ENCODE measurements at regions not wholly inside any gene's neighbourhood (a gene's known extent, or its start where the extent isn't known, plus 50 kb on each side); places are given as distances from the start of the nearest gene placed in this dataset.

DNA sequence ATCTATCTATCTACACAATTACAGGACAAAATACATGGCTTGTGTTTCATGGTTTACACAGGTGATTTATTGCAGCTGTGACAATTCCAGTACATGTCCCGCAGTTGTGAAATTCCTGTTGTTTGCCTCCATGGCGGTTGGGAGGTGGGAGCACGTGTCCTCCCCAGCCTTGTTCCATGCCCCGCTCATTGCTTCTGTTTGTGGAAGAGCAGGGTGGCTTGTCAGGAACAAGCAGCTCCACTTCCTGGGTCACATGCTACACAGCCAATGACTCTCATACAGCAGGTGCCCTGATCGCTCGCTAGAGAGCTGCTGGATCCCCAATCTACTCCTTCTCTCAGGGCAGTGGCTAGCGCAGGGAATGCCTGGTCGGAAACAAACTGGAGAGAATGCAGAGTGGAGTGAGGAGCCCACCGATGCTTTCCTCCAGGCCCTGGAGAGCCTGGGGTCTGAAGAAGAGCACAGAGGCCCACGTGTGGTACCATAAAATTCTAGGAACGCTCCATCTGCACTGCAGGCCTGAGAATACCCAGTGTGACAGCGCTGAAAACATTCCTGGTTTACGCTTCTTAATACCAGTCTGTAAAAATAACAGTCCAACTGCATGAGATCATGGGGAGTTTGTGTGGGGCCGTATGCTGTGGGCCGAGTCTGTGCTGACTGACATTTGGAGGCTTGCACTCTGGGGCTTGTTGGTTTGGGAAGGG is 270.6 kb upstream of the RGMA start:
- TF ChIP-seq, protein P1, sequence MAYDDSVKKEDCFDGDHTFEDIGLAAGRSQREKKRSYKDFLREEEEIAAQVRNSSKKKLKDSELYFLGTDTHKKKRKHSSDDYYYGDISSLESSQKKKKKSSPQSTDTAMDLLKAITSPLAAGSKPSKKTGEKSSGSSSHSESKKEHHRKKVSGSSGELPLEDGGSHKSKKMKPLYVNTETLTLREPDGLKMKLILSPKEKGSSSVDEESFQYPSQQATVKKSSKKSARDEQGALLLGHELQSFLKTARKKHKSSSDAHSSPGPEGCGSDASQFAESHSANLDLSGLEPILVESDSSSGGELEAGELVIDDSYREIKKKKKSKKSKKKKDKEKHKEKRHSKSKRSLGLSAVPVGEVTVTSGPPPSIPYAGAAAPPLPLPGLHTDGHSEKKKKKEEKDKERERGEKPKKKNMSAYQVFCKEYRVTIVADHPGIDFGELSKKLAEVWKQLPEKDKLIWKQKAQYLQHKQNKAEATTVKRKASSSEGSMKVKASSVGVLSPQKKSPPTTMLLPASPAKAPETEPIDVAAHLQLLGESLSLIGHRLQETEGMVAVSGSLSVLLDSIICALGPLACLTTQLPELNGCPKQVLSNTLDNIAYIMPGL (CRISPR knock-in tag; IDR thresholded peaks at IDR 0.05), result no peak
- TF ChIP-seq, protein P2, sequence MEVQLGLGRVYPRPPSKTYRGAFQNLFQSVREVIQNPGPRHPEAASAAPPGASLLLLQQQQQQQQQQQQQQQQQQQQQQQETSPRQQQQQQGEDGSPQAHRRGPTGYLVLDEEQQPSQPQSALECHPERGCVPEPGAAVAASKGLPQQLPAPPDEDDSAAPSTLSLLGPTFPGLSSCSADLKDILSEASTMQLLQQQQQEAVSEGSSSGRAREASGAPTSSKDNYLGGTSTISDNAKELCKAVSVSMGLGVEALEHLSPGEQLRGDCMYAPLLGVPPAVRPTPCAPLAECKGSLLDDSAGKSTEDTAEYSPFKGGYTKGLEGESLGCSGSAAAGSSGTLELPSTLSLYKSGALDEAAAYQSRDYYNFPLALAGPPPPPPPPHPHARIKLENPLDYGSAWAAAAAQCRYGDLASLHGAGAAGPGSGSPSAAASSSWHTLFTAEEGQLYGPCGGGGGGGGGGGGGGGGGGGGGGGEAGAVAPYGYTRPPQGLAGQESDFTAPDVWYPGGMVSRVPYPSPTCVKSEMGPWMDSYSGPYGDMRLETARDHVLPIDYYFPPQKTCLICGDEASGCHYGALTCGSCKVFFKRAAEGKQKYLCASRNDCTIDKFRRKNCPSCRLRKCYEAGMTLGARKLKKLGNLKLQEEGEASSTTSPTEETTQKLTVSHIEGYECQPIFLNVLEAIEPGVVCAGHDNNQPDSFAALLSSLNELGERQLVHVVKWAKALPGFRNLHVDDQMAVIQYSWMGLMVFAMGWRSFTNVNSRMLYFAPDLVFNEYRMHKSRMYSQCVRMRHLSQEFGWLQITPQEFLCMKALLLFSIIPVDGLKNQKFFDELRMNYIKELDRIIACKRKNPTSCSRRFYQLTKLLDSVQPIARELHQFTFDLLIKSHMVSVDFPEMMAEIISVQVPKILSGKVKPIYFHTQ (CRISPR knock-in tag; IDR thresholded peaks at IDR 0.05), result no peak
- TF ChIP-seq ETV6 (CRISPR knock-in tag; IDR thresholded peaks at IDR 0.05), result no peak
- no peak for TF ChIP-seq SP1 (CRISPR knock-in tag; conservative IDR thresholded peaks at IDR 0.05)
- no peak for TF ChIP-seq ZNF232 (CRISPR knock-in tag; IDR thresholded peaks at IDR 0.05)
- no peak for TF ChIP-seq SMAD4 (CRISPR knock-in tag; IDR thresholded peaks at IDR 0.05)
- TF ChIP-seq ZNF138 (CRISPR knock-in tag; conservative IDR thresholded peaks at IDR 0.05), result no peak
- no peak for TF ChIP-seq SOX15 (CRISPR knock-in tag; IDR thresholded peaks at IDR 0.05)
- TF ChIP-seq, protein P3, sequence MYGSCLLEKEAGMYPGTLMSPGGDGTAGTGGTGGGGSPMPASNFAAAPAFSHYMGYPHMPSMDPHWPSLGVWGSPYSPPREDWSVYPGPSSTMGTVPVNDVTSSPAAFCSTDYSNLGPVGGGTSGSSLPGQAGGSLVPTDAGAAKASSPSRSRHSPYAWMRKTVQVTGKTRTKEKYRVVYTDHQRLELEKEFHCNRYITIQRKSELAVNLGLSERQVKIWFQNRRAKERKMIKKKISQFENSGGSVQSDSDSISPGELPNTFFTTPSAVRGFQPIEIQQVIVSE (CRISPR knock-in tag; IDR thresholded peaks at IDR 0.05; ENCODE audit: borderline replicate concordance), result no peak
- TF ChIP-seq EMX1 (CRISPR knock-in tag; IDR thresholded peaks at IDR 0.05), result no peak
- TF ChIP-seq ZNF121 (CRISPR knock-in tag; IDR thresholded peaks at IDR 0.05), result no peak
- TF ChIP-seq, protein P4, sequence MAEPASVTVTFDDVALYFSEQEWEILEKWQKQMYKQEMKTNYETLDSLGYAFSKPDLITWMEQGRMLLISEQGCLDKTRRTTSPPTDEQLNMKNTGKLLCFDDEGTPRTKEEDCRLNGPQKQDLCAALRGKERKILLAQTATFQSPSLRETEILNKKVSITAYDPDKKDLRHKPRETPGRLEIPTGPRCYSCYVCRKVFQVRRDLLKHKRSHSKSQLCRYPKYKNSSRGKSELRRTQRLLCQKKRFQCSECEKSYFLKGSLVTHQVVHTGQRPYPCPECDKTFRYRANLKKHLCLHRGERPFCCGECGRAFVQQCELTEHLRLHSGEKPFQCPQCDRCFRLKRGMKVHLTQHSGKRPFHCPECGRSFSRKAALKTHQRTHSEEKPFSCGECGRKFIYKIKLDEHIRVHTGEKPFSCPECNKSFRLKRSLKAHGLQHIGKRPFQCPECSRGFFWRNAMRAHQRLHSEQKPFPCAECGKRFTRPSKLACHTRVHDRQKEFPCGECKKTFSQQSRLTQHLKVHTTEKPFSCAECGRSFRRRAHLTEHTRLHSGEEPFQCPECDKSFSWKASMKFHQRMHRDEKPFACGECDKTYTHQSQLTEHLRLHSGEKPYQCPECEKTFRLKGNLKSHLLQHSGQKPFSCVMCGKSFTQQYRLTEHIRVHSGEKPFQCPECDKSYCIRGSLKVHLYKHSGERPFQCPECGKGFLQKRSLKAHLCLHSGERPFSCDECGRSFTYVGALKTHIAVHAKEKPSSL (CRISPR knock-in tag; conservative IDR thresholded peaks at IDR 0.05), result no peak
- no peak for TF ChIP-seq ZBTB21 (CRISPR knock-in tag; IDR thresholded peaks at IDR 0.05; ENCODE audit: borderline replicate concordance)
- TF ChIP-seq FOXK1 (CRISPR knock-in tag; IDR thresholded peaks at IDR 0.05), result no peak
- TF ChIP-seq CREM (CRISPR knock-in tag; IDR thresholded peaks at IDR 0.05), result no peak
- ChIA-PET CTCF (no interaction called here), POLR2A (interaction anchor here (0.7 kb wide), 1 partner anchor 18 kb away, joined by 3 read pairs; no protein-coding TSS in a partner anchor)
- peaks cover 6% of the 10 kb centered on the region for H3K9me3 Mint-ChIP-seq
- no peak overlapping the region for H3K27ac Mint-ChIP-seq
- peaks cover 93% of the 10 kb centered on the region for H3K27me3 Mint-ChIP-seq (ENCODE audit: low read depth)
- no peak overlapping the region for H3K4me3 Mint-ChIP-seq
- ATAC-seq (no peak), DNase-seq (ENCODE audit: low spot score) (no peak)
- H3K36me3 Mint-ChIP-seq, result no peaks in the 10 kb centered on the region
- H3K4me1 Mint-ChIP-seq, result peaks cover 29% of the 10 kb centered on the region

DNA sequence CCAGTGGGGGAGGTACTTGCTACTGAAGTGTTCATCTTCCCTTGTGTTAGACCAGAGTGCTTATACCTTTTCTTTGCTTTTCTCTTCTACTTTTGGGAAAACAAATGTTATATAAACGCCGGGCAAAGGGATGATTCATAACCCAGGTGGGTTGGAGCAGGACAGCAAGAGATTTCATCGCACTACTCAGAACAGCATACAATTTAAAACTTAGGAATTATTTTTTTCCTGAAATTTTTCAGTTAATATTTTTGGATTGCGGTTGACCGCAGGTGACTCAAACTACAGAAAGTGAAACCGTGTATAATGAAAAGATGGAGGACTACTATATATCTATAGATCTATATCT is 270.0 kb upstream of the RGMA start:
- no peak overlapping the region for H3K27ac Mint-ChIP-seq
- DNase-seq (ENCODE audit: low spot score) (no peak), ATAC-seq (no peak)
- no peaks in the 10 kb centered on the region for H3K36me3 Mint-ChIP-seq
- TF ChIP-seq KAT7 (CRISPR knock-in tag; IDR thresholded peaks at IDR 0.05; ENCODE audit: borderline replicate concordance) (no peak), JAZF1 (CRISPR knock-in tag; IDR thresholded peaks at IDR 0.05) (no peak), ZNF263 (CRISPR knock-in tag; IDR thresholded peaks at IDR 0.05; ENCODE audit: low read depth) (no peak), ZNF232 (CRISPR knock-in tag; IDR thresholded peaks at IDR 0.05) (no peak)
- TF ChIP-seq, protein P5, sequence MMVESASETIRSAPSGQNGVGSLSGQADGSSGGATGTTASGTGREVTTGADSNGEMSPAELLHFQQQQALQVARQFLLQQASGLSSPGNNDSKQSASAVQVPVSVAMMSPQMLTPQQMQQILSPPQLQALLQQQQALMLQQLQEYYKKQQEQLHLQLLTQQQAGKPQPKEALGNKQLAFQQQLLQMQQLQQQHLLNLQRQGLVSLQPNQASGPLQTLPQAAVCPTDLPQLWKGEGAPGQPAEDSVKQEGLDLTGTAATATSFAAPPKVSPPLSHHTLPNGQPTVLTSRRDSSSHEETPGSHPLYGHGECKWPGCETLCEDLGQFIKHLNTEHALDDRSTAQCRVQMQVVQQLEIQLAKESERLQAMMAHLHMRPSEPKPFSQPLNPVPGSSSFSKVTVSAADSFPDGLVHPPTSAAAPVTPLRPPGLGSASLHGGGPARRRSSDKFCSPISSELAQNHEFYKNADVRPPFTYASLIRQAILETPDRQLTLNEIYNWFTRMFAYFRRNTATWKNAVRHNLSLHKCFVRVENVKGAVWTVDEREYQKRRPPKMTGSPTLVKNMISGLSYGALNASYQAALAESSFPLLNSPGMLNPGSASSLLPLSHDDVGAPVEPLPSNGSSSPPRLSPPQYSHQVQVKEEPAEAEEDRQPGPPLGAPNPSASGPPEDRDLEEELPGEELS (CRISPR knock-in tag; IDR thresholded peaks at IDR 0.05), result no peak
- TF ChIP-seq, protein P4 (CRISPR knock-in tag; conservative IDR thresholded peaks at IDR 0.05), result no peak
- TF ChIP-seq, protein P6, sequence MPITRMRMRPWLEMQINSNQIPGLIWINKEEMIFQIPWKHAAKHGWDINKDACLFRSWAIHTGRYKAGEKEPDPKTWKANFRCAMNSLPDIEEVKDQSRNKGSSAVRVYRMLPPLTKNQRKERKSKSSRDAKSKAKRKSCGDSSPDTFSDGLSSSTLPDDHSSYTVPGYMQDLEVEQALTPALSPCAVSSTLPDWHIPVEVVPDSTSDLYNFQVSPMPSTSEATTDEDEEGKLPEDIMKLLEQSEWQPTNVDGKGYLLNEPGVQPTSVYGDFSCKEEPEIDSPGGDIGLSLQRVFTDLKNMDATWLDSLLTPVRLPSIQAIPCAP (CRISPR knock-in tag; IDR thresholded peaks at IDR 0.05), result no peak
- ChIA-PET POLR2A (interaction anchor here (0.7 kb wide), 1 partner anchor 18 kb away, joined by 3 read pairs; no protein-coding TSS in a partner anchor), CTCF (interaction anchor here (0.6 kb wide), 1 partner anchor 272 kb away, joined by 4 read pairs; no protein-coding TSS in a partner anchor)
- no peak overlapping the region for H3K4me3 Mint-ChIP-seq
- peaks cover 91% of the 10 kb centered on the region for H3K27me3 Mint-ChIP-seq (ENCODE audit: low read depth)
- peaks cover 6% of the 10 kb centered on the region for H3K9me3 Mint-ChIP-seq
- peaks cover 29% of the 10 kb centered on the region for H3K4me1 Mint-ChIP-seq
